ENCODE measurements at regions not wholly inside any gene's neighbourhood (a gene's known extent, or its start where the extent isn't known, plus 50 kb on each side); places are given as distances from the start of the nearest gene placed in this dataset.
A peak's percentile ranks its signal among the peaks of the same experiment; 100 is the strongest.
"Not testable (repeated sequence)": the region's sequence is repeated elsewhere in the genome, so short reads cannot be mapped to it uniquely, and the experiment has no call there.

GRCh38 chr16:86835982-86836381 lies 257.6 kb downstream of the FOXL1 start:
- no peak for DNase-seq (ENCODE audit: low spot score)

GRCh38 chr16:86836503-86837129 lies 258.3 kb downstream of the FOXL1 start:
- DNase-seq (ENCODE audit: low spot score): peak; percentile 68

GRCh38 chr16:86843812-86844211 lies 265.5 kb downstream of the FOXL1 start:
- no peak for DNase-seq (ENCODE audit: low spot score)

- DNase-seq (ENCODE audit: low spot score): no peak
Measured at GRCh38 chr16:86844695-86845094, 266.3 kb downstream of the FOXL1 start.

GRCh38 chr16:86846136-86846535 lies 267.8 kb downstream of the FOXL1 start:
- DNase-seq (ENCODE audit: low spot score): no peak

GRCh38 chr16:86848821-86849220 lies 270.5 kb downstream of the FOXL1 start:
- DNase-seq (ENCODE audit: low spot score): no peak

- no peak for DNase-seq (ENCODE audit: low spot score)
Measured at GRCh38 chr16:86850670-86851069, 272.3 kb downstream of the FOXL1 start.

- no peak for DNase-seq (ENCODE audit: low spot score)
Measured at GRCh38 chr16:86852135-86852534, 273.8 kb downstream of the FOXL1 start.

- no peak for DNase-seq (ENCODE audit: low spot score)
Measured at GRCh38 chr16:86854058-86854621, 275.8 kb downstream of the FOXL1 start.

- DNase-seq (ENCODE audit: low spot score): no peak
Measured at GRCh38 chr16:86854626-86855294, 276.4 kb downstream of the FOXL1 start.

GRCh38 chr16:86856946-86857586 lies 278.7 kb downstream of the FOXL1 start:
- DNase-seq (ENCODE audit: low spot score): no peak

- DNase-seq (ENCODE audit: low spot score): no peak
Measured at GRCh38 chr16:86857807-86858206, 279.5 kb downstream of the FOXL1 start.

- no peak for DNase-seq (ENCODE audit: low spot score)
Measured at GRCh38 chr16:86858501-86858900, 280.2 kb downstream of the FOXL1 start.

- DNase-seq (ENCODE audit: low spot score): not testable (repeated sequence)
Measured at GRCh38 chr16:86861270-86861858, 283.0 kb downstream of the FOXL1 start.

- no peak for DNase-seq (ENCODE audit: low spot score)
Measured at GRCh38 chr16:86862595-86863280, 284.4 kb downstream of the FOXL1 start.

GRCh38 chr16:86863609-86864008 lies 285.3 kb downstream of the FOXL1 start:
- DNase-seq (ENCODE audit: low spot score): no peak

- DNase-seq (ENCODE audit: low spot score): no peak
Measured at GRCh38 chr16:86864586-86864985, 286.2 kb downstream of the FOXL1 start.

GRCh38 chr16:86865851-86866662 lies 287.7 kb downstream of the FOXL1 start:
- peak; percentile 55 for DNase-seq (ENCODE audit: low spot score)

- DNase-seq (ENCODE audit: low spot score): no peak
Measured at GRCh38 chr16:86866986-86867722, 288.8 kb downstream of the FOXL1 start.

- no peak for DNase-seq (ENCODE audit: low spot score)
Measured at GRCh38 chr16:86868070-86868469, 289.7 kb downstream of the FOXL1 start.

All from AG08396 (cell line).